Neural progenitor cell (in vitro differentiated cells): ENCODE measurements at regions not wholly inside any gene's neighbourhood (a gene's known extent, or its start where the extent isn't known, plus 50 kb on each side); places are given as distances from the start of the nearest gene placed in this dataset.

Experiments used
- DNase-seq: peaks from one replicate; pipeline ENCODE4 v3.0.0-alpha.2; 2016; ENCODE audit warnings: low spot score
- H2AFZ ChIP-seq: fragments of 200-600 bp; sonication (generic); replicated peaks from 2 replicates; pipeline ENCODE4 v1.6.1; 2016; ENCODE audit warnings: antibody characterized with exemption
- H3F3A ChIP-seq: fragments of 200-600 bp; sonication (generic); 2 replicates; pipeline ENCODE4 v1.6.1; 2016; ENCODE audit warnings: antibody characterized with exemption, low read depth
- H3K27ac ChIP-seq: fragments of 200-600 bp; sonication (generic); 2 replicates; pipeline ENCODE4 v1.5.1; 2016; ENCODE audit warnings: mild to moderate bottlenecking
- H3K27me3 ChIP-seq: fragments of 200-600 bp; sonication (generic); 2 replicates; pipeline ENCODE4 v1.6.1; 2016; ENCODE audit warnings: mild to moderate bottlenecking, moderate library complexity
- H3K36me3 ChIP-seq: fragments of 200-600 bp; sonication (generic); 2 replicates; pipeline ENCODE4 v1.5.1; 2016
- H3K4me1 ChIP-seq: fragments of 200-600 bp; sonication (generic); 2 replicates; pipeline ENCODE4 v1.6.1; 2016; ENCODE audit warnings: mixed run types
- H3K4me2 ChIP-seq: fragments of 200-600 bp; sonication (generic); 2 replicates; pipeline ENCODE4 v1.6.1; 2016
- H3K4me3 ChIP-seq: fragments of 200-600 bp; sonication (generic); 2 replicates; pipeline ENCODE4 v1.5.1; 2016
- H3K79me2 ChIP-seq: fragments of 200-600 bp; sonication (generic); 2 replicates; pipeline ENCODE4 v1.6.1; 2016; ENCODE audit warnings: low read depth
- H3K9ac ChIP-seq: fragments of 200-600 bp; sonication (generic); 2 replicates; pipeline ENCODE4 v1.6.1; 2016
- H3K9me3 ChIP-seq: fragments of 200-600 bp; sonication (generic); 2 replicates; pipeline ENCODE4 v1.5.1; 2016; ENCODE audit warnings: low read depth
- H4K20me1 ChIP-seq: fragments of 200-600 bp; sonication (generic); 2 replicates; pipeline ENCODE4 v1.6.1; 2016; ENCODE audit warnings: low read depth
- H3K27ac Mint-ChIP-seq: 3 replicates; pipeline ENCODE4 v1.8.0; 2021; ENCODE audit warnings: mixed read lengths
- H3K27me3 Mint-ChIP-seq: 2 replicates; pipeline ENCODE4 v1.8.0; 2022; ENCODE audit warnings: low read depth, mild to moderate bottlenecking, inconsistent platforms, moderate library complexity, mixed read lengths; ENCODE audit not compliant: insufficient read depth
- H3K36me3 Mint-ChIP-seq: 3 replicates; pipeline ENCODE4 v1.8.0; 2021; ENCODE audit warnings: mixed read lengths
- H3K4me1 Mint-ChIP-seq: 3 replicates; pipeline ENCODE4 v1.8.0; 2021; ENCODE audit warnings: mixed read lengths
- H3K4me3 Mint-ChIP-seq: 3 replicates; pipeline ENCODE4 v1.8.0; 2021; ENCODE audit warnings: mild to moderate bottlenecking, moderate library complexity, mixed read lengths
- H3K9me3 Mint-ChIP-seq: 3 replicates; pipeline ENCODE4 v1.8.0; 2020; ENCODE audit warnings: mixed read lengths
- CTCF ChIP-seq: fragments of 200-600 bp; sonication (generic); IDR thresholded peaks from 2 replicates; pipeline ENCODE4 v1.5.1; 2017; ENCODE audit warnings: antibody characterized with exemption, mild to moderate bottlenecking
- EZH2 ChIP-seq: fragments of 200-600 bp; sonication (generic); IDR thresholded peaks from 2 replicates; pipeline ENCODE4 v1.6.1; 2017; ENCODE audit warnings: antibody characterized with exemption, mild to moderate bottlenecking, moderate library complexity
- EZH2phosphoT487 ChIP-seq: fragments of 200-600 bp; sonication (generic); IDR thresholded peaks from 2 replicates; pipeline ENCODE4 v1.6.1; 2017; ENCODE audit warnings: antibody characterized with exemption

DNA sequence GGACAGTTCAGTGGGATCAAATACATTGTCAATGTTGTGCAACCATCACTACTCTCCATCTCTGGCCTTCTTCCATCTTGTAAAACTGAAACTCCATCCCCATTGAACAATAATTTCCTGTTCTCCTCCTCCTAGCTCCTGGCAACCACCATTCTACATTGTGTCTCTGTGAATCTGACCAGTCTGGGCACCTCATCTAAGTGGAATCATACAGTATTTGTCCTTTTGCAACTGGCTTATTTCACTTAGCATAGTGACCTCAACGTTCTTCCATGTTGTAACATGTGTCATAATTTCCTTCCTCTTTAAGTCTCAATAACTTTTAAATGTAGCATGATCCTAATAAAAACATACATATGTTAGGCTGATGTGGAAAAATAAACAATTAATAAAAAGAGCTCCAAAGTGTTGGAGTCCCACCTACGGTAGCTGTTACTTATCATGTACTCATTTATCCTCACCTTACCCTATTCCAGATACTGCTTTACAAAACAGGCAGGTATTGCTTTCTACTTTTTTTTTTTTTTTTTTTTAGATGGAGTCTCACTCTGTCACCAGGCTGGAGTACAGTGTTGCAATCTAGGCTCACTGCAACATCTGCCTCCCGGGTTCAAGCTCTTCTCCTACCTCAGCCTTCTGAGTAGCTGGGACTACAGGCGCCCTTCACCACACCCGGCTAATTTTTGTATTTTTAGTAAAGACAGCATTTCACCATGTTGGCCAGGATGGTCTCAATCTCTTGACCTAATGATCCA is 91.9 kb downstream of the TNFAIP3 start:
- Histone ChIP-seq H3K27me3 (no peaks in the 10 kb centered on the region), H3K27ac (no peak overlapping the region), H3K9me3 (peaks cover 3% of the 10 kb centered on the region), H3K4me2 (no peak overlapping the region), H2AFZ (no peak overlapping the region), H3K4me3 (no peak overlapping the region), H3F3A (no peaks in the 10 kb centered on the region), H3K79me2 (no peaks in the 10 kb centered on the region), H3K4me1 (no peaks in the 10 kb centered on the region), H3K36me3 (no peaks in the 10 kb centered on the region), H4K20me1 (no peaks in the 10 kb centered on the region), H3K9ac (no peak overlapping the region)
- no peaks in the 10 kb centered on the region for H3K36me3 Mint-ChIP-seq
- no peak for DNase-seq
- no peaks in the 10 kb centered on the region for H3K27me3 Mint-ChIP-seq
- TF ChIP-seq EZH2 (no peak), EZH2phosphoT487 (no peak), CTCF (no peak)
- H3K4me1 Mint-ChIP-seq = no peaks in the 10 kb centered on the region
- H3K4me3 Mint-ChIP-seq = no peak overlapping the region
- H3K9me3 Mint-ChIP-seq = peaks cover 10% of the 10 kb centered on the region
- no peak overlapping the region for H3K27ac Mint-ChIP-seq

DNA sequence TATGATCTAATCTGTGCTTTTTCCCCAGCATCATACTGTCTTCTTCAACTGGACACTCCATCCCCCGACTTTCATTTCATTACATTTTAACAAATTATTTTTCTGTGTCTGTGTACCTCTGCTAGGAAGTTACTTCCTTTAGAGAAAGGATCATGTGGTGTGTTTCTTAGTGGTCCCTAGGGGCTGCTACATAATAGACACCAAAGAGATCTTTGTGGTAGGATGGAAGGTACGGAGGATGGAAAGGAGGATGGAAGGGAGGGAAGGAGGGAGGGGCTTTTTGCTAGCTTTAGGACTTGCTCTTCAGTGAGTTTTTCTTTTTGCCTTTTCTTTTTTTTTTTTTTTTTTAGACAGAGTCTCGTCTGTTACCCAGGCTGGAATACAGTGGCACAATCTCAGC is 95.7 kb downstream of the TNFAIP3 start:
- H3K9me3 ChIP-seq = peaks cover 3% of the 10 kb centered on the region
- no peaks in the 10 kb centered on the region for H4K20me1 ChIP-seq
- no peak overlapping the region for H3K9ac ChIP-seq
- H3K4me3 ChIP-seq = no peak overlapping the region
- H3K4me1 Mint-ChIP-seq = no peaks in the 10 kb centered on the region
- DNase-seq = no peak
- no peaks in the 10 kb centered on the region for H3K27me3 Mint-ChIP-seq
- TF ChIP-seq CTCF (no peak), EZH2 (no peak), EZH2phosphoT487 (no peak)
- no peaks in the 10 kb centered on the region for H3K27me3 ChIP-seq
- H3K36me3 Mint-ChIP-seq = no peaks in the 10 kb centered on the region
- H3K9me3 Mint-ChIP-seq = peaks cover 10% of the 10 kb centered on the region
- no peak overlapping the region for H3K4me3 Mint-ChIP-seq
- no peaks in the 10 kb centered on the region for H3F3A ChIP-seq
- H3K4me2 ChIP-seq = no peak overlapping the region
- H3K4me1 ChIP-seq = no peaks in the 10 kb centered on the region
- H3K36me3 ChIP-seq = no peaks in the 10 kb centered on the region
- H2AFZ ChIP-seq = no peak overlapping the region
- no peaks in the 10 kb centered on the region for H3K79me2 ChIP-seq
- no peak overlapping the region for H3K27ac Mint-ChIP-seq
- H3K27ac ChIP-seq = no peak overlapping the region

DNA sequence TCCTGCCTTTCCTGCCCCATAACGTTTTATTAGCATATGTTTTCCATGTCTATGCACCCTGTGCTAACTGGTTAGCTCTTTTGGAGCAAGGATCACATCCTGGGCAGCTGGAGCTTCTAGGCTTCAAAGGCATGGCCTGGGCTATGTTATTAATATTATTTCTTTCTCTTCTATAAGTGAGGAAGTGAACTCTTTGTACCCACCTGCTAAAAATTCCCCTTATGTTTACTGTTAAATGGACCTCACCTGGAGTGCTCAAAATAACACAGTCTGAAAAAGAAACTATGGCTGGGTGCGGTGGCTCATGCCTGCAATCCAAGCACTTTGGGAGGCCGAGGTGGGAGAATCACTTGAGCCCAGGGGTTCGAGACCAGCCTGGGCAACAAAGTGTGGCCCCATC is 97.8 kb downstream of the TNFAIP3 start:
- Mint-ChIP-seq H3K4me3 (no peak overlapping the region), H3K27ac (no peak overlapping the region), H3K27me3 (no peaks in the 10 kb centered on the region), H3K9me3 (peaks cover 7% of the 10 kb centered on the region), H3K36me3 (no peaks in the 10 kb centered on the region), H3K4me1 (no peaks in the 10 kb centered on the region)
- Histone ChIP-seq H3K4me2 (no peak overlapping the region), H3K9me3 (peaks cover 3% of the 10 kb centered on the region), H3K79me2 (no peaks in the 10 kb centered on the region), H3K9ac (no peak overlapping the region), H3K4me1 (no peaks in the 10 kb centered on the region), H3F3A (no peaks in the 10 kb centered on the region), H3K36me3 (no peaks in the 10 kb centered on the region), H2AFZ (no peak overlapping the region), H3K27ac (no peak overlapping the region), H3K27me3 (no peaks in the 10 kb centered on the region), H4K20me1 (no peaks in the 10 kb centered on the region), H3K4me3 (no peak overlapping the region)
- DNase-seq = no peak
- no peak for TF ChIP-seq CTCF
- TF ChIP-seq EZH2phosphoT487 = no peak
- no peak for TF ChIP-seq EZH2
